ENCODE measurements at regions not wholly inside any gene's neighbourhood (a gene's known extent, or its start where the extent isn't known, plus 50 kb on each side); places are given as distances from the start of the nearest gene placed in this dataset.
A peak's percentile ranks its signal among the peaks of the same experiment; 100 is the strongest.

DNA sequence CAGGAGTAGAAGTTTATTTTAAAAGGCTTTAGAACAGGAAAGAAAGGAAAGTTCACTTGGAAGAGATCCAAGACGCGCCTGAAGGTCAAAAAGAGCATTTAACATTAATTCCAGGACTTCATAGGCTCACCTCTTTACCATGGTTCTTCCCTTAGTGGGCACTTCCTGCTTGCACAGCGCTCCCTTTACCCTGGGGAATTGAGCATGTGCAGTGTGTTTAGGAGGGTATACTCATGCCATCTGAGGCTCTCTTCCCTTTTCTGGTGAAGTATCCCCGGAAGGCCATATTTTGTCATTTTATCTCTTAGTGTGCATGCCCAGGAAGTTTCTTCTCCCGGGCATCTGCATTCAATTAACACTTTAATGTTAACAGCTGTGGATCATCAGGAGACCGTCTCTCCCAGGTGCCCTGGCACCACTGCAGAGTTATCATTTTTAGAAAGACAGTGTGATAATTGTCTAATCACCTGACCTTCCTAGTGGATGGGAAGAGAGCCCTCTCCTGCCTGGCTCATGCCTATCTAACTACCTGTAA lies 66.1 kb upstream of the ABCC4 start:
- BruUV-seq (replicated peaks), result no TSS peak
- no peak for ATAC-seq
- no peak for TF ChIP-seq PHB2 (IDR thresholded peaks at IDR 0.05; ENCODE audit: low read depth)
- peak; percentile 25; the same call in 1 of the 2 replicates for TF ChIP-seq NFIC (IDR thresholded peaks at IDR 0.05)
- no peak for TF ChIP-seq GABPA (tag; conservative IDR thresholded peaks at IDR 0.05; ENCODE audit: low read depth)
- no peak for TF ChIP-seq TCF7L2 (IDR thresholded peaks at IDR 0.05; ENCODE audit: low read depth, low read length)
- no peak for TF ChIP-seq ZEB2 (IDR thresholded peaks at IDR 0.05)

DNA sequence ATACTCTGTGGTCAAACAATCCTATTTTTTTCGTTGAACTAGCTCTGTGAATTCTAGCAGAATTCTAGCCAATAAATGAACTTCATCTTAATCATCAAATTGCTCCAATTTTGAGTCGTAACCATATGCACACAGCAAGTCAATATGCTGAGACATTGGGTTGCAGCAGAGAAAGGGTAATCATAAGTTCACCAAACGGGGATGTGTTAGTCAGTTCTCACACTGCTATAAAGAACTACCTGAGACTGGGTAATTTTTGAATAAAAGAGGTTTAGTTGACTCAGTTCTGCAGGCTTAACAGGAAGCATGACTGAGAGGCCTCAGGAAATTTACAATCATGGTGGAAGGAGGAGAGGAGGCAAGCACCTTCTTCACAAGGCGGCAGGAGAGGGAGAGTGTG lies 67.7 kb upstream of the ABCC4 start:
- Histone ChIP-seq H4K20me1 (replicated peaks; ENCODE audit: control insufficient read depth, insufficient read depth, low read length) (no peaks in the 10 kb centered on the region), H2AFZ (ENCODE audit: low read depth, low read length) (no peak overlapping the region), H3K9me1 (ENCODE audit: control insufficient read depth, insufficient read depth, low read length) (no peaks in the 10 kb centered on the region), H3K9ac (ENCODE audit: insufficient read depth in 1 of 2, low read depth in 2 of 2, low read length in 2 of 2) (no peak overlapping the region), H3K9me3 (replicated peaks; ENCODE audit: control insufficient read depth, insufficient read depth, low read depth, low read length) (no peaks in the 10 kb centered on the region; the same call in 1 of the 2 replicates), H3K36me3 (ENCODE audit: control insufficient read depth, insufficient read depth, low read length) (no peaks in the 10 kb centered on the region), H3K4me2 (ENCODE audit: insufficient read depth, low read length) (no peak overlapping the region), H3K4me3 (no peak overlapping the region), H3K79me2 (ENCODE audit: control insufficient read depth, insufficient read depth, low read length) (no peaks in the 10 kb centered on the region), H3K27me3 (ENCODE audit: control insufficient read depth in 2 of 2, insufficient read depth in 2 of 2, low read length in 2 of 2) (no peaks in the 10 kb centered on the region), H3K27ac (ENCODE audit: extremely low read depth, low read depth, low read length) (no peak overlapping the region), H3K4me1 (replicated peaks in 1 of 2; ENCODE audit: control insufficient read depth in 2 of 2, insufficient read depth in 2 of 2, low read length in 2 of 2) (no peaks in the 10 kb centered on the region)
- CTCF ChIA-PET (ENCODE audit: low intra/inter-chr PET ratio), result no interaction called here
- TF ChIP-seq MYC (IDR thresholded peaks at IDR 0.05; ENCODE audit: low read depth, low read length), result no peak
- no peak for TF ChIP-seq MYC (CRISPR knock-in tag; IDR thresholded peaks at IDR 0.05; ENCODE audit: borderline replicate concordance, low read depth)
- no peak for TF ChIP-seq ZNF140 (CRISPR knock-in tag; IDR thresholded peaks at IDR 0.05)
- no peak for TF ChIP-seq NFATC3 (IDR thresholded peaks at IDR 0.05)
- POLR2A ChIA-PET, result no interaction called here
- intact Hi-C loops (cut with micrococcal nuclease) (no loop called here), in situ Hi-C loops (cut with MboI) (no loop called here)
- DNase-seq (ENCODE audit: extremely low read depth in 1 of 4, low spot score in 3 of 4) (no peak), FAIRE-seq (no peak), ATAC-seq (no peak)
- no TSS peak for BruUV-seq (replicated peaks)
- WGBS (ENCODE audit: insufficient coverage, low coverage, missing lambda C conversion rate), result 14% methylated on average over 4 of the region's 4 CpGs

More for the DNA sequence above, 66.1 kb upstream of the ABCC4 start:
- no peaks in the 10 kb centered on the region for H3K4me1 ChIP-seq (replicated peaks in 1 of 2; ENCODE audit: control insufficient read depth in 2 of 2, insufficient read depth in 2 of 2, low read length in 2 of 2)
- DNase-seq (ENCODE audit: extremely low read depth in 1 of 4, low spot score in 3 of 4), result no peak
- H3K4me2 ChIP-seq (ENCODE audit: insufficient read depth, low read length), result no peak overlapping the region
- CTCF ChIA-PET (ENCODE audit: low intra/inter-chr PET ratio), result no interaction called here
- no peak overlapping the region for H3K27ac ChIP-seq (ENCODE audit: extremely low read depth, low read depth, low read length)
- no peak for FAIRE-seq
- no peaks in the 10 kb centered on the region for H3K9me1 ChIP-seq (ENCODE audit: control insufficient read depth, insufficient read depth, low read length)
- in situ Hi-C loops (cut with MboI) (no loop called here), intact Hi-C loops (cut with micrococcal nuclease) (no loop called here)
- H2AFZ ChIP-seq (ENCODE audit: low read depth, low read length), result no peak overlapping the region
- no peak overlapping the region for H3K4me3 ChIP-seq
- no peak overlapping the region for H3K9ac ChIP-seq (ENCODE audit: insufficient read depth in 1 of 2, low read depth in 2 of 2, low read length in 2 of 2)
- H4K20me1 ChIP-seq (replicated peaks; ENCODE audit: control insufficient read depth, insufficient read depth, low read length), result no peaks in the 10 kb centered on the region
- POLR2A ChIA-PET, result no interaction called here
- H3K36me3 ChIP-seq (ENCODE audit: control insufficient read depth, insufficient read depth, low read length), result no peaks in the 10 kb centered on the region
- 71% methylated on average over 6 of the region's 6 CpGs for WGBS (ENCODE audit: insufficient coverage, low coverage, missing lambda C conversion rate)
- H3K79me2 ChIP-seq (ENCODE audit: control insufficient read depth, insufficient read depth, low read length), result no peaks in the 10 kb centered on the region
- H3K27me3 ChIP-seq (ENCODE audit: control insufficient read depth in 2 of 2, insufficient read depth in 2 of 2, low read length in 2 of 2), result no peaks in the 10 kb centered on the region
- no peaks in the 10 kb centered on the region; the same call in 1 of the 2 replicates for H3K9me3 ChIP-seq (replicated peaks; ENCODE audit: control insufficient read depth, insufficient read depth, low read depth, low read length)
